Stimulated activated naive CD8-positive, alpha-beta T cell treated with anti-CD3 and anti-CD28 coated beads, Interleukin-15, amount 100 ng/mL, for 72 hours (primary cell): ENCODE measurements at regions not wholly inside any gene's neighbourhood (a gene's known extent, or its start where the extent isn't known, plus 50 kb on each side); places are given as distances from the start of the nearest gene placed in this dataset.

Experiments
- ATAC-seq: fragments of 150-1000 bp; cut with Tn5 transposase; 2 replicates; pipeline ENCODE4 v1.10.0; 2021; ENCODE audit warnings: mild to moderate bottlenecking, moderate library complexity
- DNase-seq, 2 donors: peaks; one replicate each; pipeline ENCODE4 v3.0.0; 2021 to 2022
- H3K27ac Mint-ChIP-seq, 2 donors: one replicate each; pipeline ENCODE4 v1.8.0; 2022; ENCODE audit warnings: mild to moderate bottlenecking in 2 of 2, mixed read lengths in 2 of 2, moderate library complexity in 2 of 2
- H3K27me3 Mint-ChIP-seq: one replicate; pipeline ENCODE4 v1.8.0; 2022; ENCODE audit warnings: mixed read lengths
- H3K4me1 Mint-ChIP-seq: one replicate; pipeline ENCODE4 v1.8.0; 2022; ENCODE audit warnings: mild to moderate bottlenecking, mixed read lengths
- H3K4me3 Mint-ChIP-seq, 2 donors: one replicate each; pipeline ENCODE4 v1.8.0; 2022; ENCODE audit warnings: mild to moderate bottlenecking in 2 of 2, mixed read lengths in 2 of 2, moderate library complexity in 1 of 2
- H3K9me3 Mint-ChIP-seq, 2 donors: one replicate each; pipeline ENCODE4 v1.8.0; 2022; ENCODE audit warnings: mixed read lengths in 2 of 2

DNA sequence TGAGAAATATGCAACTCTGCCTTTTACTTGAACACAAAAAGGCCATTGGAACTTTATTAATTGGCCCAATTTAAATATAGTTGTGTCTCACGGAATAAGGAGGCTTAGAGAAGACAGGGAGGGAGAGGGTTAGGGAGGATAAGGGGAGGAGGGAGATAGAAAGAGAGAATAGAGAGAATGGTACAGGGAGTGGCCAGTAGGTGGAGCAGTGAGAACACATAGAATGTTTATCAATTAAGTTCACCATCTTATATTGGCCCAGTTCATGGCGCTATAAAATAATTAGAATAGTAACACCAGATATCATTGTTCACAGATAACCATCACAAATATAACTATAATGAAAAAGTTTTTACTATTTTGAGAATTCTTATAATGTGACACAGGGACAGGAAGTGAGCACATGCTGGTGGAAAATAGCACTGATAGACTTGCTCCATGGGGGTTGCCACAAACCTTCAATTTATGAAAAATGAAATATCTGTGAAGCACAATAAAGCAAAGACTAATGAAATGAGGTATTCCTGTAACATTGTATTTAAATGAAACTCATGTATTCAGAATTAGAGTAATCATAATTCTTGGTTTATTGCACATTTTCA lies 374.1 kb upstream of the MANEA start:
- Mint-ChIP-seq H3K4me1 (no peaks in the 10 kb centered on the region), H3K9me3 (no peaks in the 10 kb centered on the region), H3K27me3 (no peaks in the 10 kb centered on the region), H3K27ac (no peak overlapping the region), H3K4me3 (no peak overlapping the region)
- ATAC-seq (peak; percentile 64), DNase-seq (no peak)

DNA sequence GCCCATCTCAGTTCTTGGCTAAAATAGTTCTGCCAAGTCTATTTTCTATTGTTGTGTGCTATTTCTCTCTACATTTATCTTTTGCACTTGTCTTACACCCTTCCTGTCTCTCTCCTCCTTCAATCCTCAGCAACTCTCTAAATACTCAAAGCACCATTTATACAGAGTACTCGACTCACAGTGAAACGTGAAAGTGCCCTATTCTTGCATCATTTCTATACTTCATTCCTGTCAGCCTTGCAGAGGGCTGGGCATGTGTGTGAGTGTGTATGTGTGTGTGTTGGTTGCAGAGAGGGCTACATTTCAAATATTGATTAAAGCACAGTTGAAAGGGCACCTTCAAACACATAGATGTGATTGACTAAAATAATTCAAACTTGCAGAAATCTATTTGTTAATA lies 373.2 kb upstream of the MANEA start:
- H3K27me3 Mint-ChIP-seq: no peaks in the 10 kb centered on the region
- H3K27ac Mint-ChIP-seq: no peak overlapping the region
- ATAC-seq: no peak

GRCh38 chr6:95208621-95209020 lies 368.7 kb upstream of the MANEA start:
- Mint-ChIP-seq H3K9me3 (no peaks in the 10 kb centered on the region), H3K27me3 (no peaks in the 10 kb centered on the region), H3K4me3 (no peak overlapping the region), H3K27ac (no peak overlapping the region), H3K4me1 (no peaks in the 10 kb centered on the region)
- DNase-seq: no peak
- ATAC-seq: no peak

More for the DNA sequence above, 373.2 kb upstream of the MANEA start:
- DNase-seq: no peak
- H3K4me3 Mint-ChIP-seq: no peak overlapping the region
- H3K9me3 Mint-ChIP-seq: no peaks in the 10 kb centered on the region
- H3K4me1 Mint-ChIP-seq: no peaks in the 10 kb centered on the region

GRCh38 chr6:95209074-95209473 lies 368.3 kb upstream of the MANEA start:
- H3K27ac Mint-ChIP-seq: no peak overlapping the region
- no peak for ATAC-seq
- H3K4me3 Mint-ChIP-seq: no peak overlapping the region

DNA sequence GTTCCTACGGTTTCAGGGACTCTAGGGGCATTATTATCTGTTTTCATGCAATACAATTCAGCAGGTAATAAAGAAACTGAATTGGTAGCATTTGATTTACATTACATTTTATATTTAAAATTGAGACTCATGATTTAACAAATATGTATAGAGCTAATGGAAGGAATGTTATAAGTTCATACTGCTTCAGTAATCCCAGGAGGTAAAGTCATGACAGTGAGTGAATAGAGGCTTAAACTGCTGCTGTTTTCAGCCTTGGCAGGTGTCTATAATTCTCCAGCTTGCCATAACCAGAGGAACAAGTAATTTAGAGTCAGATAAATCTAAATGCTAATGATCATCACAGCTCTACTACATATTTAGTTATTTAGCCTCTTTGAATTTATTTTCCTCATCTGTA lies 360.8 kb upstream of the MANEA start:
- H3K27ac Mint-ChIP-seq: no peak overlapping the region
- no peaks in the 10 kb centered on the region for H3K27me3 Mint-ChIP-seq
- ATAC-seq: no peak
- DNase-seq: no peak
- no peak overlapping the region for H3K4me3 Mint-ChIP-seq
- H3K9me3 Mint-ChIP-seq: no peaks in the 10 kb centered on the region
- no peaks in the 10 kb centered on the region for H3K4me1 Mint-ChIP-seq

More at GRCh38 chr6:95209074-95209473, 368.3 kb upstream of the MANEA start:
- no peaks in the 10 kb centered on the region for H3K27me3 Mint-ChIP-seq
- DNase-seq: no peak
- H3K4me1 Mint-ChIP-seq: no peaks in the 10 kb centered on the region
- no peaks in the 10 kb centered on the region for H3K9me3 Mint-ChIP-seq

DNA sequence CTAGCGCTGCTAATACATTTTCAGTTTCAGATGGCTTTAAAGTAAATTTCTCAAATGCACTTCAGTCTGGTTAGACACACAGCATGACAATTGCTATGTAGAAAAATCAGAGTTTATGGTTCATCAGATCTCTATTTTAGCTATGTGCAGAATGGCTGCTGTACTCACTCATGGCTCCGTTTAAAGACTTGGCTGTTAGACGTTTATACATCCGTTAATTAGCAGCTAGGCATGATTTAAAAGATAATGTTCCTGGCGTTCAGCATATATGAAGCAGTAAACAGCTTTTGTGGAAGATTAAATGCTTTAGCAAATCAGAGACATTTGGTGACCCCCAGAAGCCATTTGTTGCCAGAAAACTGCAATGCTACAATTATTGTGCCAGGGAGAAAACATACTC lies 350.0 kb upstream of the MANEA start:
- Mint-ChIP-seq H3K4me3 (no peak overlapping the region), H3K9me3 (no peaks in the 10 kb centered on the region), H3K27ac (no peak overlapping the region), H3K27me3 (no peaks in the 10 kb centered on the region), H3K4me1 (no peaks in the 10 kb centered on the region)
- DNase-seq (no peak), ATAC-seq (no peak)

DNA sequence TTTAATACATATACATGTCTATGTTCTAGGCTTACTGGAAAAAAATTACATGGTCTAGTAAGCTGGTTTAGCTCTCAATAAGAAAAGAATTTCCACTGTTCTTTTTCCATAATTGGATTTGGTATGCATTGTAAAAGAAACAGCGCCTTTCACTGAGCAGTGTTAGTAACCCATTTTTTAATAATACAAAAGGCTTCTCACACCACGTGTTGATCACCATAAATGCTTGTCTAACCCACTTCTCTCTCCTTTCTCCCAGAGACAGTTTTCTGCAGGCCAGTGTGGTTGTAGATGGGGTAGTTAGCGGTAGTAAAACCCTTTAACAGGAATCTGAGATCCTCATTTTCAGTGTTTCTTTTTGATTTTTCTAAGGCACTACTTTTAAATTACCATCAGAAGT lies 348.7 kb upstream of the MANEA start:
- no peak overlapping the region for H3K27ac Mint-ChIP-seq
- H3K4me3 Mint-ChIP-seq: no peak overlapping the region
- DNase-seq: no peak
- no peaks in the 10 kb centered on the region for H3K4me1 Mint-ChIP-seq
- no peak for ATAC-seq
- no peaks in the 10 kb centered on the region for H3K27me3 Mint-ChIP-seq
- H3K9me3 Mint-ChIP-seq: no peaks in the 10 kb centered on the region

DNA sequence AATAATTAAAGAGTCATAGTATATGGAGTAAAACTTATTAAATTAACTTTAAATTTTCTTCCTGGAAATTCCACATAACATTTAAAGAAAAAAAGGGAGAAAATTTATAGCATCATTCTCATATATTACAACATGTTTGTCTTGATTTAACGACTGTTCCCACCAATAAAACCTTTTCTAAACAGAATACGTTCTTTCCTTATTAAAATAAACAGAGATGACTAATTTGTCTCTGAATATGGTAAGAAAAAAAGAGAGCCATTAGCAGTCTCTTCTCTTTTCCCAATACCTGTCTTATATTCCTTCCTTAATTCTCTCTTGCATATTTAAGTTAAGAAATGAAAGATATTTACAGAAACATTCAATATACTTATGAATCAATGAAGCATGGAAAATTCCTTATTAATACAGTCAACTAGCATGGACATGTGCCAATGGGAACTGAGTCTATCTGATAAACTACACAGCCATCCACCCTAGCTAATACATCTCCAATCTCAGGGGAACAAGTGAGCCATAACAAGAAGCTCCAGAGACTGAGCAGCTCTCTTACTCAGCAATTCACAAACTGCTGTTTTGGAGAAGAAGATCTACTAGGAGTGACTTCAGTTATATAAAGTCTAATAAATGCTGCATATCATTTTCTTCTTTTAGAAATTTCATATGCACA lies 347.1 kb upstream of the MANEA start:
- Mint-ChIP-seq H3K9me3 (no peaks in the 10 kb centered on the region), H3K27me3 (no peaks in the 10 kb centered on the region), H3K4me1 (no peaks in the 10 kb centered on the region), H3K27ac (no peak overlapping the region), H3K4me3 (no peak overlapping the region)
- DNase-seq: no peak
- ATAC-seq: no peak

DNA sequence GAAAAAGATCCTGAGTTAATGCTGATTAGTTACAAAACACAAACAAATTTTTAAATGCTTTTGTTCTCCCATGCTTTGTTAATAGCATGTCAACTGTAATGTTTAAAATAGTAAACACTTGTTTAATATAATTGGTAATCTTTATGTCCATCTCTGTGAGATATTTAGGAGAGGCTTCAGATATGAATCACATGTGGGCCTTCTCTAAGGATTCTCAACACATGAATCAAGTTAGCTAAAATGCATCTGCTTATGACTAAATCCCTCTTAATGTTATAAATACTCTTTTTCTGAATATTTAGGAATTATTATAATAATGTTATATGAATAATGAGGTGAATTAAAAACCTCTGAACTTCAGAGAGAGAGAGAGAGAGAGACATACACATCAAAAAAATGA lies 345.9 kb upstream of the MANEA start:
- H3K9me3 Mint-ChIP-seq: no peaks in the 10 kb centered on the region
- DNase-seq (no peak), ATAC-seq (no peak)
- no peaks in the 10 kb centered on the region for H3K27me3 Mint-ChIP-seq
- no peak overlapping the region for H3K4me3 Mint-ChIP-seq
- H3K27ac Mint-ChIP-seq: no peak overlapping the region
- H3K4me1 Mint-ChIP-seq: no peaks in the 10 kb centered on the region

- no peak overlapping the region for H3K4me3 Mint-ChIP-seq
- H3K9me3 Mint-ChIP-seq: no peaks in the 10 kb centered on the region
- no peaks in the 10 kb centered on the region for H3K4me1 Mint-ChIP-seq
- DNase-seq: no peak
- H3K27ac Mint-ChIP-seq: no peak overlapping the region
- no peaks in the 10 kb centered on the region for H3K27me3 Mint-ChIP-seq
- no peak for ATAC-seq
Observed at GRCh38 chr6:95232446-95232845, 344.9 kb upstream of the MANEA start.

DNA sequence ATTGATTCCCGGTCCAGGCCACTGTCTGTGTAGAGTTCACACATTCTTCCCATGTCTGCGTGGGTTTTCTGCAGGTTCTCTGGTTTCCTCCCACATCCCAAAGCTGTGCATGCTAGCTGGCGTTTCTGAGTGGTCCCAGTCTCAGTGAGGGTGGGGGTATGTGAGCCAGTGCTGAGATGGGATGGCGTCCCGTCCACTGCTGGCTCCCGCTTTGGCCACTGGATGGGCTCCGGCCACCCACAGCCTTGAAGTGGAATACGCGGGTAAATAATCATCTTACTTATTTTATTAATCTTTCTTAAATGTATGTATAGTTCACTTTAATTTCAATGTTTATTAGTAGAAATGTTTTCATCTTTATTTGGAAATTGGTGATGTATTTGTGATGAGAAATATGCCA lies 343.5 kb upstream of the MANEA start:
- no peak overlapping the region for H3K27ac Mint-ChIP-seq
- H3K9me3 Mint-ChIP-seq: no peaks in the 10 kb centered on the region
- ATAC-seq (no peak), DNase-seq (no peak)
- no peaks in the 10 kb centered on the region for H3K27me3 Mint-ChIP-seq
- H3K4me3 Mint-ChIP-seq: no peak overlapping the region
- no peaks in the 10 kb centered on the region for H3K4me1 Mint-ChIP-seq

GRCh38 chr6:95240514-95240913 lies 336.8 kb upstream of the MANEA start:
- no peak for ATAC-seq
- H3K9me3 Mint-ChIP-seq: no peaks in the 10 kb centered on the region
- no peaks in the 10 kb centered on the region for H3K27me3 Mint-ChIP-seq
- H3K27ac Mint-ChIP-seq: no peak overlapping the region
- DNase-seq: no peak
- H3K4me1 Mint-ChIP-seq: no peaks in the 10 kb centered on the region
- no peak overlapping the region for H3K4me3 Mint-ChIP-seq

GRCh38 chr6:95242560-95242959 lies 334.8 kb upstream of the MANEA start:
- Mint-ChIP-seq H3K27me3 (no peaks in the 10 kb centered on the region), H3K9me3 (no peaks in the 10 kb centered on the region)
- no peak for ATAC-seq

DNA sequence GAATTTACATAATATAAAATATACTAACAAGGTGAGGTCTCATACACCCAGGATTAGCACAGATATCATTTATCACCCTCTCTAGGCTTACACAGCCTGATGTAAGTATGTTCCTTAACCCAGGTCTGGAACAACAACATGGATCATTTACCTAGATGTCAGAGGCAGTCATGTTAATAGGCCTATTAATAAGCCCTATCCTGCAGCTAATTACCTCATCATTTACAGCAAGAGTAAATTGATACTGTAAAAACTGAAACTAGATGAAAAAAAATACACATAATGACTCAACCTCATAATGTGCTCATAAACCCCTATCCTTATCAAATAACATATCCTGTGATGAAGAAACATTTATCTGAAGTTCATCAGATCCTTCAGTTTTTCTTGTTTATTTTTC lies 334.3 kb upstream of the MANEA start:
- H3K27ac Mint-ChIP-seq: no peak overlapping the region
- DNase-seq: no peak
- no peaks in the 10 kb centered on the region for H3K4me1 Mint-ChIP-seq

More at GRCh38 chr6:95242560-95242959, 334.8 kb upstream of the MANEA start:
- no peaks in the 10 kb centered on the region for H3K4me1 Mint-ChIP-seq
- no peak for DNase-seq
- H3K4me3 Mint-ChIP-seq: no peak overlapping the region
- no peak overlapping the region for H3K27ac Mint-ChIP-seq

GRCh38 chr6:95244751-95245150 lies 332.6 kb upstream of the MANEA start:
- Mint-ChIP-seq H3K9me3 (no peaks in the 10 kb centered on the region), H3K4me3 (no peak overlapping the region), H3K4me1 (no peaks in the 10 kb centered on the region), H3K27me3 (no peaks in the 10 kb centered on the region), H3K27ac (no peak overlapping the region)
- DNase-seq: no peak
- no peak for ATAC-seq

More for the DNA sequence above, 334.3 kb upstream of the MANEA start:
- no peak overlapping the region for H3K4me3 Mint-ChIP-seq
- no peaks in the 10 kb centered on the region for H3K27me3 Mint-ChIP-seq
- ATAC-seq: no peak
- no peaks in the 10 kb centered on the region for H3K9me3 Mint-ChIP-seq

- DNase-seq: no peak
- no peak overlapping the region for H3K27ac Mint-ChIP-seq
Observed at GRCh38 chr6:95248499-95248898, 328.8 kb upstream of the MANEA start.

DNA sequence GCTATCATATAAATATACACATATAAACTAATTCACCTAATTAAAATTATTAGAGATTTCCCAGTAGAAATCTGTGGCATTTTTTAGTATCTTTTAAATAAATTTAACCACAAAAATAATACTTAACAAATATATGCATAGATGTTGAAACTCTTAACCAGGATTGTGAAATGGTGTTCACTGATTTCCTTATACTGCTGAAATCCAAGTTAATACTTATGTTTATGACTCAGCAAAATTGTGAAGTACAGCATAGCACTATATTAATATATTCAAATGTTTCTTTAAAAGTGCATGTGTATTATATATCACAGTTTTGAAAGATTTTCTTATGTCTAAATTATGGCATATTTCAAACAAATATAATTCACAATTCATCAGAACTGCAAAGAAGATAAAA lies 328.2 kb upstream of the MANEA start:
- ATAC-seq (no peak), DNase-seq (no peak)
- Mint-ChIP-seq H3K4me1 (no peaks in the 10 kb centered on the region), H3K9me3 (no peaks in the 10 kb centered on the region), H3K27ac (no peak overlapping the region), H3K4me3 (no peak overlapping the region), H3K27me3 (no peaks in the 10 kb centered on the region)

More at GRCh38 chr6:95248499-95248898, 328.8 kb upstream of the MANEA start:
- no peaks in the 10 kb centered on the region for H3K9me3 Mint-ChIP-seq
- H3K27me3 Mint-ChIP-seq: no peaks in the 10 kb centered on the region
- H3K4me3 Mint-ChIP-seq: no peak overlapping the region
- H3K4me1 Mint-ChIP-seq: no peaks in the 10 kb centered on the region
- no peak for ATAC-seq
